ENCODE measurements at regions not wholly inside any gene's neighbourhood (a gene's known extent, or its start where the extent isn't known, plus 50 kb on each side); places are given as distances from the start of the nearest gene placed in this dataset.

DNA sequence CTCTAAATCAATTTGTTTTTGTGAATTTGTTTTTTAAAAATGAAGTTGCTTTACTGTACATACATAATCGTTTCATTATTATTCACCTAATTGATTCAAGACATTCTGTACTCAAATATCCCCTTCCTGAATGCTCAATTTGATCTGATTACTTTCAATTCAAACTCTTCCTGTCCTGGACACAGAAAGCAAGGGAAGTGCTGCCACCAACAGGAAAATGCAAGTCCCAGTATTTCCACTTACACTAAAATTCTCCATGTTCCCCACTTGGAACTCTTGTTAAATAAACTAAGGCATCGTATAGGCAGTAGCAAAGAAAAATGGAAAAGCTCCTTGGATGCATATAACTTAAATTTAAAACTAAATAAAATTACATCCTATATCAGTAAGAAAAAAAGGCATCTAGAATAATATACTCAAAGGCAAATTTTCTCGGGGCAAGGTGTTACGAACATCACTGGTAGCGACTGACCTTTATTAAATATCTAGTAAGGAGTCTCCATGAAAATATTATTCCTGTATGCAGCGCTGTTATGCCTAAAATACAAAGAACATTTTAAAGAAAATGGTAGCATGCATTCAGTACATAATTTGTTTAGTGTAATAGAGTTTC, 72.0 kb upstream of the DBX2 start:
- TF ChIP-seq FOXM1 (IDR thresholded peaks at IDR 0.05; ENCODE audit: borderline replicate concordance) (no peak), TARDBP (IDR thresholded peaks at IDR 0.05) (no peak), LEF1 (IDR thresholded peaks at IDR 0.05; ENCODE audit: borderline replicate concordance) (no peak), FOXA1 (IDR thresholded peaks at IDR 0.05) (no peak), ZNF384 (IDR thresholded peaks at IDR 0.05) (no peak), BHLHE40 (IDR thresholded peaks at IDR 0.05; ENCODE audit: borderline replicate concordance) (no peak), SP1 (IDR thresholded peaks at IDR 0.05) (no peak), CTBP1 (IDR thresholded peaks at IDR 0.05; ENCODE audit: borderline replicate concordance) (no peak), HDGF (IDR thresholded peaks at IDR 0.05; ENCODE audit: borderline replicate concordance) (no peak), NFRKB (IDR thresholded peaks at IDR 0.05) (no peak), ARNT (IDR thresholded peaks at IDR 0.05) (no peak), FOXK2 (IDR thresholded peaks at IDR 0.05) (no peak), ELF4 (IDR thresholded peaks at IDR 0.05) (no peak)
- TF ChIP-seq, protein P1, sequence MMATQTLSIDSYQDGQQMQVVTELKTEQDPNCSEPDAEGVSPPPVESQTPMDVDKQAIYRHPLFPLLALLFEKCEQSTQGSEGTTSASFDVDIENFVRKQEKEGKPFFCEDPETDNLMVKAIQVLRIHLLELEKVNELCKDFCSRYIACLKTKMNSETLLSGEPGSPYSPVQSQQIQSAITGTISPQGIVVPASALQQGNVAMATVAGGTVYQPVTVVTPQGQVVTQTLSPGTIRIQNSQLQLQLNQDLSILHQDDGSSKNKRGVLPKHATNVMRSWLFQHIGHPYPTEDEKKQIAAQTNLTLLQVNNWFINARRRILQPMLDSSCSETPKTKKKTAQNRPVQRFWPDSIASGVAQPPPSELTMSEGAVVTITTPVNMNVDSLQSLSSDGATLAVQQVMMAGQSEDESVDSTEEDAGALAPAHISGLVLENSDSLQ (IDR thresholded peaks at IDR 0.05): no peak
